Endothelial cell of umbilical vein (primary cell): ENCODE measurements at regions not wholly inside any gene's neighbourhood (a gene's known extent, or its start where the extent isn't known, plus 50 kb on each side); places are given as distances from the start of the nearest gene placed in this dataset.

Experiments used
- BruUV-seq: library from RNA; stranded (reverse); fragments of 400-500 nt; replicated peaks from 2 replicates; lab custom pipeline; 2021; lab: Mats Ljungman, UMichigan
- CTCF ChIA-PET: fragments of 300-600, 350-600 bp; sonication (Branson Sonifier 250); formaldehyde crosslinking; loops from one replicate; lab custom pipeline; 2021; ENCODE audit warnings: antibody characterized with exemption, inconsistent platforms; lab: Charles Lee
- POLR2A ChIA-PET: fragments of 300-600, 350-600 bp; sonication (Branson Sonifier 250); formaldehyde crosslinking; loops from one replicate; lab custom pipeline; 2021; ENCODE audit warnings: antibody characterized with exemption, inconsistent platforms; lab: Charles Lee
- DNase-seq: peaks from one replicate; pipeline ENCODE4 v3.0.0-alpha.2; 2011; ENCODE audit warnings: low read depth, low spot score
- FAIRE-seq: peaks from 2 replicates; lab custom pipeline; 2011; peaks lifted over from hg19 to GRCh38; lab: Jason Lieb, UNC
- H2AFZ ChIP-seq: 2 replicates; pipeline ENCODE4 v1.6.0; 2012; ENCODE audit warnings: low read depth, low read length, control low read depth, inconsistent platforms
- H3K27ac ChIP-seq: 2 replicates; pipeline ENCODE4 v1.5.1; 2011; ENCODE audit warnings: low read depth, mild to moderate bottlenecking, control low read depth, low read length, moderate library complexity; ENCODE audit not compliant: insufficient read depth
- H3K27me3 ChIP-seq, 2 experiments: 2 replicates each; pipeline versions ENCODE4 v1.6.0 to v1.6.1; 2011; ENCODE audit warnings: low read length in 2 of 2, mixed read lengths in 1 of 2; ENCODE audit not compliant: control insufficient read depth in 2 of 2, insufficient read depth in 2 of 2
- H3K36me3 ChIP-seq, 2 experiments: 2 replicates in 1 of 2; 3 replicates in 1 of 2; pipeline ENCODE4 v1.5.1; 2011; ENCODE audit warnings: low read length in 2 of 2, mild to moderate bottlenecking in 1 of 2, moderate library complexity in 1 of 2; ENCODE audit not compliant: control insufficient read depth in 2 of 2, insufficient read depth in 2 of 2; ENCODE audit errors: extremely low read depth in 1 of 2
- H3K4me1 ChIP-seq: 3 replicates; pipeline ENCODE4 v1.5.1; 2011; ENCODE audit warnings: mild to moderate bottlenecking, low read length; ENCODE audit not compliant: control insufficient read depth, insufficient read depth; ENCODE audit errors: extremely low read depth
- H3K4me2 ChIP-seq: 2 replicates; pipeline ENCODE4 v1.6.1; 2011; ENCODE audit warnings: low read length, control low read depth, mixed read lengths; ENCODE audit not compliant: insufficient read depth
- H3K4me3 ChIP-seq, 3 experiments: fragments of 200-600 bp in 1 of 3; sonication (generic), shearing (Covaris generic) in 1 of 3; replicated peaks in 1 of 3; 2 replicates each; pipeline ENCODE4 v1.5.1; 2011 to 2016; ENCODE audit warnings: control low read depth in 3 of 3, low read length in 3 of 3, mild to moderate bottlenecking in 2 of 3, inconsistent platforms in 1 of 3, low read depth in 1 of 3, moderate library complexity in 1 of 3; ENCODE audit not compliant: insufficient read depth in 1 of 3
- H3K79me2 ChIP-seq: 2 replicates; pipeline ENCODE4 v1.6.0; 2012; ENCODE audit warnings: low read length, inconsistent platforms; ENCODE audit not compliant: control insufficient read depth, insufficient read depth
- H3K9ac ChIP-seq: replicated peaks from 2 replicates; pipeline ENCODE3; 2011; ENCODE audit warnings: low read length, control low read depth; ENCODE audit not compliant: insufficient read depth; ENCODE audit errors: extremely low read depth
- H3K9me1 ChIP-seq: replicated peaks from 3 replicates; pipeline ENCODE4 v1.6.0; 2011; ENCODE audit warnings: mild to moderate bottlenecking, low read length; ENCODE audit not compliant: control insufficient read depth, insufficient read depth; ENCODE audit errors: extremely low read depth
- H3K9me3 ChIP-seq: replicated peaks from 2 replicates; pipeline ENCODE4 v1.5.1; 2012; ENCODE audit warnings: low read length, inconsistent platforms; ENCODE audit not compliant: control insufficient read depth, insufficient read depth
- H4K20me1 ChIP-seq: replicated peaks from 2 replicates; pipeline ENCODE3; 2011; ENCODE audit warnings: mild to moderate bottlenecking, low read length; ENCODE audit not compliant: control insufficient read depth, insufficient read depth; ENCODE audit errors: extremely low read depth
- EZH2 ChIP-seq: IDR thresholded peaks from 2 replicates; pipeline ENCODE4 v1.6.1; 2012; ENCODE audit warnings: borderline replicate concordance, low read depth, mild to moderate bottlenecking, moderate library complexity, low read length, inconsistent platforms; ENCODE audit not compliant: severe bottlenecking
- FOS ChIP-seq: IDR thresholded peaks from 2 replicates; pipeline ENCODE4 v1.6.1; 2011; ENCODE audit warnings: mild to moderate bottlenecking, low read length, moderate library complexity, borderline replicate concordance; ENCODE audit not compliant: insufficient read depth
- GATA2 ChIP-seq: IDR thresholded peaks from 2 replicates; pipeline ENCODE4 v1.7.0; 2011; ENCODE audit warnings: low read depth, mild to moderate bottlenecking, moderate library complexity, mixed read lengths, low read length; ENCODE audit not compliant: insufficient read length, insufficient read depth
- JUN ChIP-seq: IDR thresholded peaks from 2 replicates; pipeline ENCODE4 v1.6.1; 2011; ENCODE audit warnings: borderline replicate concordance, low read depth; ENCODE audit not compliant: insufficient read length, insufficient read depth
- MYC ChIP-seq: IDR thresholded peaks from one replicate; pipeline ENCODE4 v1.6.1; 2011; ENCODE audit warnings: mild to moderate bottlenecking, low read depth, low read length
- POLR2A ChIP-seq: IDR thresholded peaks from 2 replicates; pipeline ENCODE4 v1.6.1; 2012; ENCODE audit warnings: low read depth, mild to moderate bottlenecking, control low read depth, low read length
- POLR2AphosphoS5 ChIP-seq: IDR thresholded peaks from 2 replicates; pipeline ENCODE4 v1.6.1; 2012; ENCODE audit warnings: low read depth, mild to moderate bottlenecking, control low read depth, low read length, moderate library complexity; ENCODE audit not compliant: insufficient read depth
- dilution Hi-C: fragments of 300-500 bp; cut with MboI; formaldehyde crosslinking; loops from one replicate; pipeline ENCODE4 v1.15.0; 2019; ENCODE audit warnings: low sequenced_read_pairs; ENCODE audit not compliant: extremely low pct_ligation_motif_present
- intact Hi-C: fragments of 100-400 bp; cut with micrococcal nuclease; formaldehyde crosslinking; loops from one replicate; pipeline ENCODE4 v1.10.0; 2022
- TF ChIP-seq, protein P1 (sequence below): IDR thresholded peaks from 2 replicates; pipeline ENCODE4 v1.6.1; 2011; ENCODE audit not compliant: insufficient read depth, insufficient read length
- TF ChIP-seq, protein P2 (sequence below), 2 donors: IDR thresholded peaks; 1 replicate in 1 of 2; 2 replicates in 1 of 2; pipeline ENCODE4 v1.5.1; 2011; ENCODE audit warnings: low read length in 2 of 2, mild to moderate bottlenecking in 2 of 2, moderate library complexity in 2 of 2, control low read depth in 1 of 2, inconsistent platforms in 1 of 2, low read depth in 1 of 2; ENCODE audit not compliant: insufficient read depth in 1 of 2; ENCODE audit errors: extremely low read depth in 1 of 2

DNA sequence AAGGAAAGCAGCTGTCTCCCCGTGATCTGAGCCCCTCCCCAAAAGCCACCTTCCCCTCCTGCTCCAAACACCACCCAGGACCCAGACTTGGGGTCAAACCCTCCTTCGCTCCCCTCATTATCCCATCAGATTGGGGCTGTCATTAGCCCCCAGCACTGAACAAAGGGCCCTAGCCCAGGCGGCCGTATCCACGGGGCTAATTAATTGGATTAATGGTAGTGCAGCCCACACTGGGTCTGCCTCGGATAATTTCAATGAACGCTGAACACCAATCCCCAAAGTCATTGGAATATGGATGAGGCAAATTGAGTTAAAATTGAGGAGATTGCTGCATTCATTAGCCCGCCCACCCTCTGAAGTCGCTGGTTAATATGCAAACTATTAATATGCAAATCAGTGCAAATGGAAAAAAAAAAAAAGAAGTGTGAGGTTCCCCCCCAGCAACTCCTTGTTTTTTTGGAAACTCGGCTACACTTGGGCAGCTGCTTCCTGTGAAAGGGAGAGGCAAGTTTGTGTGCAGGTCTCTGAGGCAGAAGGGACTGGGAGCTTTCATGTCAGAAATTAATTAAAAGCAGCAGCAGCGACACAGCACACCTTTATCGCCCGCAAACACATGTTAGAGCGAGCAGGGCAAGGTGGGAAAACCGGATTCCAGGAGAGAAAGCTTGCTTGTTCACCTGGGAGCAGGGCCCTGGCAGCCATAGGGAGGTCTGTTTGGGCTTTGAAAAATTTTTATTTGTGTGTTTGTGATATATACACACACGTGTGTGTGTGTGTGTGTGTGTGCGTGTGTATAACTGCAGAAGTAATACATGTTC, 517.8 kb downstream of the MIAT start:
- BruUV-seq: no TSS peak
- ChIA-PET POLR2A (no interaction called here), CTCF (no interaction called here)
- dilution Hi-C loops (no loop called here), intact Hi-C loops (no loop called here)
- Histone ChIP-seq H3K9ac (no peak overlapping the region), H3K4me2 (no peak overlapping the region), H3K9me1 (no peaks in the 10 kb centered on the region), H2AFZ (no peak overlapping the region), H3K4me3 (no peak overlapping the region), H4K20me1 (no peaks in the 10 kb centered on the region), H3K27ac (no peak overlapping the region), H3K4me1 (peaks cover 18% of the 10 kb centered on the region), H3K27me3 (no peaks in the 10 kb centered on the region), H3K36me3 (no peaks in the 10 kb centered on the region), H3K9me3 (no peaks in the 10 kb centered on the region), H3K79me2 (no peaks in the 10 kb centered on the region)
- DNase-seq (no peak), FAIRE-seq (no peak)
- TF ChIP-seq GATA2: no peak
- TF ChIP-seq POLR2AphosphoS5: no peak
- TF ChIP-seq, protein P1, sequence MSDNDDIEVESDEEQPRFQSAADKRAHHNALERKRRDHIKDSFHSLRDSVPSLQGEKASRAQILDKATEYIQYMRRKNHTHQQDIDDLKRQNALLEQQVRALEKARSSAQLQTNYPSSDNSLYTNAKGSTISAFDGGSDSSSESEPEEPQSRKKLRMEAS: no peak
- no peak for TF ChIP-seq JUN
- TF ChIP-seq FOS: no peak
- no peak for TF ChIP-seq EZH2
- TF ChIP-seq, protein P2, sequence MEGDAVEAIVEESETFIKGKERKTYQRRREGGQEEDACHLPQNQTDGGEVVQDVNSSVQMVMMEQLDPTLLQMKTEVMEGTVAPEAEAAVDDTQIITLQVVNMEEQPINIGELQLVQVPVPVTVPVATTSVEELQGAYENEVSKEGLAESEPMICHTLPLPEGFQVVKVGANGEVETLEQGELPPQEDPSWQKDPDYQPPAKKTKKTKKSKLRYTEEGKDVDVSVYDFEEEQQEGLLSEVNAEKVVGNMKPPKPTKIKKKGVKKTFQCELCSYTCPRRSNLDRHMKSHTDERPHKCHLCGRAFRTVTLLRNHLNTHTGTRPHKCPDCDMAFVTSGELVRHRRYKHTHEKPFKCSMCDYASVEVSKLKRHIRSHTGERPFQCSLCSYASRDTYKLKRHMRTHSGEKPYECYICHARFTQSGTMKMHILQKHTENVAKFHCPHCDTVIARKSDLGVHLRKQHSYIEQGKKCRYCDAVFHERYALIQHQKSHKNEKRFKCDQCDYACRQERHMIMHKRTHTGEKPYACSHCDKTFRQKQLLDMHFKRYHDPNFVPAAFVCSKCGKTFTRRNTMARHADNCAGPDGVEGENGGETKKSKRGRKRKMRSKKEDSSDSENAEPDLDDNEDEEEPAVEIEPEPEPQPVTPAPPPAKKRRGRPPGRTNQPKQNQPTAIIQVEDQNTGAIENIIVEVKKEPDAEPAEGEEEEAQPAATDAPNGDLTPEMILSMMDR (IDR thresholded peaks at IDR 0.05; ENCODE audit: extremely low read depth in 1 of 2, insufficient read depth in 1 of 2, low read depth in 1 of 2, low read length in 2 of 2): no peak
- TF ChIP-seq POLR2A: no peak
- TF ChIP-seq MYC: no peak
